ENCODE measurements at regions not wholly inside any gene's neighbourhood (a gene's known extent, or its start where the extent isn't known, plus 50 kb on each side); places are given as distances from the start of the nearest gene placed in this dataset.

DNA sequence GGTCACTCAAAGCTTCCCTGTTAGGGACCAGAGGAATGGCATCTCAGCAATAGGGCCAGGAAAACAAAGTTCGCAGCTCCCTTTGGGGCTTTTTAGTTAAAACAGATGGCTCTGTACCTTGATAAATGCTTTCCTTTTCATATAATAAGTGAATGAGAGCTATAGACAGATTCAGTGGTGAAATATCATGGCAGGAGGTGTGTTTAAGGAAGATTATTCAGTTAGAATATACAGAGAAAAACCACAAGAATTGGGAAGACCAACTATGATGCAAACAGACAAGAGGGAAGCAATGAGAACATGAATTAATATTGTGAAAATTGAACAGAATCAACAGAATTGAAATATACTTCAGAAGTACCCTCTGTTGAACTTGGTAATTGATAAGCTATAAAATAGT is 379.4 kb downstream of the PLPP3 start:
- Histone ChIP-seq H3K27ac (ENCODE audit: low read length, poor library complexity, severe bottlenecking) (no peak overlapping the region), H3K14ac (ENCODE audit: low read length in 2 of 2) (no peak overlapping the region), H3K23ac (ENCODE audit: low read length in 2 of 2) (no peak overlapping the region), H3K4me2 (ENCODE audit: low read length, poor library complexity, severe bottlenecking) (no peak overlapping the region), H4K8ac (ENCODE audit: low read length) (no peak overlapping the region), H3K79me1 (replicated peaks; ENCODE audit: low read length, poor library complexity, severe bottlenecking) (no peaks in the 10 kb centered on the region), H3K27me3 (ENCODE audit: control insufficient read depth in 1 of 2, insufficient read depth in 1 of 2, low read length in 2 of 2) (no peaks in the 10 kb centered on the region), H2AK5ac (ENCODE audit: low read length, severe bottlenecking) (no peak overlapping the region), H2BK120ac (ENCODE audit: low read depth, low read length) (no peak overlapping the region), H3K4me3 (ENCODE audit: insufficient read depth in 1 of 2, low read depth in 1 of 2, low read length in 2 of 2) (no peak overlapping the region), H2BK5ac (ENCODE audit: low read depth, low read length, poor library complexity, severe bottlenecking) (no peak overlapping the region), H3K4ac (ENCODE audit: low read depth in 1 of 2, low read length in 2 of 2) (no peak overlapping the region), H4K91ac (ENCODE audit: low read length) (no peak overlapping the region), H2BK12ac (ENCODE audit: low read length in 2 of 2) (no peak overlapping the region), H3K4me1 (ENCODE audit: control insufficient read depth, insufficient read depth, low read depth, low read length) (no peaks in the 10 kb centered on the region), H3K36me3 (ENCODE audit: control insufficient read depth in 1 of 2, insufficient read depth in 2 of 2, low read depth in 1 of 2, low read length in 2 of 2) (no peaks in the 10 kb centered on the region), H3K9ac (ENCODE audit: low read length) (peak overlapping the region; percentile 46), H3K18ac (ENCODE audit: low read depth in 1 of 2, low read length in 2 of 2) (no peak overlapping the region), H2BK15ac (ENCODE audit: low read depth, poor library complexity, severe bottlenecking) (no peak overlapping the region), H2AFZ (ENCODE audit: low read depth, low read length) (no peak overlapping the region), H3K9me3 (ENCODE audit: control insufficient read depth, low read length) (no peaks in the 10 kb centered on the region)
- peak; percentile 7 for DNase-seq
- 100% methylated on average over 1 of the region's 1 CpG for WGBS

DNA sequence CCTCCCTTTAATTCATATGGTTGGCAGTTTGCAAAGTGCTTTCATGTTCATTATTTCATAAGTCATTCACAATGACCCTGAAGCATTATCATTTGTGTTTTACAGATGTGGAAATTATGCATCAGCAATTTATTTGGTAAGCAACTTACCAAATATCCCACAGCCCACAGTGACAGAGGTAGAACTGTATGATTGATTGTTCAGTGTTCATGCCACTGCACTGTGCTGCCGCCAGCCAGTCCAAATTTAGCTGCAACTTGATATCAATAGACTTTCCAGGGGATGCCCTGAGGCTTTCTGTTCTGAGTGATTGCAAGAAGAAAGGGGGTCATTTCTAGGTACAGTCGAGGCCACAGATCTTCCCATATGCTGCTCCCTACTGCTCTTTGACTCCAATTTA is 380.3 kb downstream of the PLPP3 start:
- Histone ChIP-seq H3K4ac (ENCODE audit: low read depth in 1 of 2, low read length in 2 of 2) (no peak overlapping the region), H2AFZ (ENCODE audit: low read depth, low read length) (no peak overlapping the region), H3K4me2 (ENCODE audit: low read length, poor library complexity, severe bottlenecking) (no peak overlapping the region), H3K14ac (ENCODE audit: low read length in 2 of 2) (no peak overlapping the region), H3K9me3 (ENCODE audit: control insufficient read depth, low read length) (no peaks in the 10 kb centered on the region), H3K36me3 (ENCODE audit: control insufficient read depth in 1 of 2, insufficient read depth in 2 of 2, low read depth in 1 of 2, low read length in 2 of 2) (no peaks in the 10 kb centered on the region), H3K27ac (ENCODE audit: low read length, poor library complexity, severe bottlenecking) (no peak overlapping the region), H4K91ac (ENCODE audit: low read length) (no peak overlapping the region), H2AK5ac (ENCODE audit: low read length, severe bottlenecking) (no peak overlapping the region), H4K8ac (ENCODE audit: low read length) (no peak overlapping the region), H2BK120ac (ENCODE audit: low read depth, low read length) (no peak overlapping the region), H3K4me1 (ENCODE audit: control insufficient read depth, insufficient read depth, low read depth, low read length) (no peaks in the 10 kb centered on the region), H3K18ac (ENCODE audit: low read depth in 1 of 2, low read length in 2 of 2) (no peak overlapping the region), H3K9ac (ENCODE audit: low read length) (no peak overlapping the region), H3K23ac (ENCODE audit: low read length in 2 of 2) (no peak overlapping the region), H3K27me3 (ENCODE audit: control insufficient read depth in 1 of 2, insufficient read depth in 1 of 2, low read length in 2 of 2) (no peaks in the 10 kb centered on the region), H2BK15ac (ENCODE audit: low read depth, poor library complexity, severe bottlenecking) (no peak overlapping the region), H2BK5ac (ENCODE audit: low read depth, low read length, poor library complexity, severe bottlenecking) (no peak overlapping the region), H2BK12ac (ENCODE audit: low read length in 2 of 2) (no peak overlapping the region), H3K79me1 (replicated peaks; ENCODE audit: low read length, poor library complexity, severe bottlenecking) (no peaks in the 10 kb centered on the region), H3K4me3 (ENCODE audit: insufficient read depth in 1 of 2, low read depth in 1 of 2, low read length in 2 of 2) (no peak overlapping the region)
- 94% methylated on average over 2 of the region's 2 CpGs for WGBS
- DNase-seq: no peak

DNA sequence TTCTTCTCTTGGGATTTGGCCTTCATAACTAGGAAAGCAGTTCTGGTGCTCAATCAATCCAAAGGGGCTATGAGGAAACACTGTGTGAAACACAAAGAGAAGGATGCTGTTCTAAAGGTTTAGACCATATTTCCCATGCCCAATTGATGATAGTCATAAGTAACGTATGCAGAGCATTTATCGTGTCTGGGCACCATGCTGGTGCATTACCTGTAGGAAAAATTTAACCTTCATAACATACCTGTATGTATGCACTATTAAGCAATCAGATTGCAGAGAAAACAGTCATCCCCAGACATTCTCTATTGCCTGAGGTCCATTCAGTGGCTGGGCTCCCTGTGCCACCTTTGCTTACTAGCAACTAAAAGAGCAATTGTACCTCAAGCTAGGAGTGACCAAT is 381.4 kb downstream of the PLPP3 start:
- Histone ChIP-seq H4K8ac (ENCODE audit: low read length) (no peak overlapping the region), H3K23ac (ENCODE audit: low read length in 2 of 2) (no peak overlapping the region), H2AFZ (ENCODE audit: low read depth, low read length) (no peak overlapping the region), H3K4me2 (ENCODE audit: low read length, poor library complexity, severe bottlenecking) (no peak overlapping the region), H2BK15ac (ENCODE audit: low read depth, poor library complexity, severe bottlenecking) (no peak overlapping the region), H2AK5ac (ENCODE audit: low read length, severe bottlenecking) (no peak overlapping the region), H3K18ac (ENCODE audit: low read depth in 1 of 2, low read length in 2 of 2) (no peak overlapping the region), H2BK120ac (ENCODE audit: low read depth, low read length) (no peak overlapping the region), H3K27me3 (ENCODE audit: control insufficient read depth in 1 of 2, insufficient read depth in 1 of 2, low read length in 2 of 2) (peaks cover 0 to 4% of the 10 kb centered on the region in 2 experiments), H3K27ac (ENCODE audit: low read length, poor library complexity, severe bottlenecking) (no peak overlapping the region), H3K9me3 (ENCODE audit: control insufficient read depth, low read length) (no peaks in the 10 kb centered on the region), H3K36me3 (ENCODE audit: control insufficient read depth in 1 of 2, insufficient read depth in 2 of 2, low read depth in 1 of 2, low read length in 2 of 2) (no peaks in the 10 kb centered on the region), H3K4me3 (ENCODE audit: insufficient read depth in 1 of 2, low read depth in 1 of 2, low read length in 2 of 2) (no peak overlapping the region), H2BK5ac (ENCODE audit: low read depth, low read length, poor library complexity, severe bottlenecking) (no peak overlapping the region), H3K14ac (ENCODE audit: low read length in 2 of 2) (no peak overlapping the region), H2BK12ac (ENCODE audit: low read length in 2 of 2) (no peak overlapping the region), H3K79me1 (replicated peaks; ENCODE audit: low read length, poor library complexity, severe bottlenecking) (no peaks in the 10 kb centered on the region), H3K4me1 (ENCODE audit: control insufficient read depth, insufficient read depth, low read depth, low read length) (no peaks in the 10 kb centered on the region), H3K9ac (ENCODE audit: low read length) (no peak overlapping the region), H3K4ac (ENCODE audit: low read depth in 1 of 2, low read length in 2 of 2) (no peak overlapping the region), H4K91ac (ENCODE audit: low read length) (no peak overlapping the region)
- DNase-seq: no peak
- 95% methylated on average over 2 of the region's 2 CpGs for WGBS

DNA sequence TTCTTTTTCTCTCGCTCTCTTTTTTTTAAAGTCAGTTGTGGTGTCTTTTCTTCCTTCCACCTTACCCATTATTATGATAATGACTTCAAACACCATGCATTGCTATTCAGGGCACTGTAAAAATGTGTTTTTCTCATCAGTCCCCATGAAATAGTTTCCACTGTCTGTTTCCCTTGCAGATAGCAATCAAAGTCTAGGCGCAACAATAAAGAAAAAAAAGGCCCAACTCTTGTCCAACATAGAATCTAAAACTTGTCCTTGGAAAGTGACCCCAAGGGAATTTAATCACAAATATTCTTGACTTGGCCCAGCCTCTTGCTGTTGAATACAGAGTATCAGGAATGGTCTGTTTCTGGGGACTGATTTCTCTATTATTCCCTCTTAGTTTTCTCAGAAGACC is 382.5 kb downstream of the PLPP3 start:
- H3K4me2 ChIP-seq (ENCODE audit: low read length, poor library complexity, severe bottlenecking): no peak overlapping the region
- H2BK120ac ChIP-seq (ENCODE audit: low read depth, low read length): no peak overlapping the region
- no peak overlapping the region for H4K91ac ChIP-seq (ENCODE audit: low read length)
- no peak overlapping the region for H3K4ac ChIP-seq (ENCODE audit: low read depth in 1 of 2, low read length in 2 of 2)
- 92% methylated on average over 2 of the region's 2 CpGs for WGBS
- H4K8ac ChIP-seq (ENCODE audit: low read length): no peak overlapping the region
- H3K36me3 ChIP-seq (ENCODE audit: control insufficient read depth in 1 of 2, insufficient read depth in 2 of 2, low read depth in 1 of 2, low read length in 2 of 2): no peaks in the 10 kb centered on the region
- no peak overlapping the region for H3K14ac ChIP-seq (ENCODE audit: low read length in 2 of 2)
- H3K23ac ChIP-seq (ENCODE audit: low read length in 2 of 2): no peak overlapping the region
- no peak overlapping the region for H3K9ac ChIP-seq (ENCODE audit: low read length)
- no peak overlapping the region for H2BK5ac ChIP-seq (ENCODE audit: low read depth, low read length, poor library complexity, severe bottlenecking)
- peaks cover 0 to 4% of the 10 kb centered on the region in 2 experiments for H3K27me3 ChIP-seq (ENCODE audit: control insufficient read depth in 1 of 2, insufficient read depth in 1 of 2, low read length in 2 of 2)
- no peak overlapping the region for H3K4me3 ChIP-seq (ENCODE audit: insufficient read depth in 1 of 2, low read depth in 1 of 2, low read length in 2 of 2)
- DNase-seq: no peak
- no peak overlapping the region for H3K18ac ChIP-seq (ENCODE audit: low read depth in 1 of 2, low read length in 2 of 2)
- no peaks in the 10 kb centered on the region for H3K4me1 ChIP-seq (ENCODE audit: control insufficient read depth, insufficient read depth, low read depth, low read length)
- H3K79me1 ChIP-seq (replicated peaks; ENCODE audit: low read length, poor library complexity, severe bottlenecking): no peaks in the 10 kb centered on the region
- no peak overlapping the region for H2AFZ ChIP-seq (ENCODE audit: low read depth, low read length)
- no peak overlapping the region for H2AK5ac ChIP-seq (ENCODE audit: low read length, severe bottlenecking)
- H2BK12ac ChIP-seq (ENCODE audit: low read length in 2 of 2): no peak overlapping the region
- no peaks in the 10 kb centered on the region for H3K9me3 ChIP-seq (ENCODE audit: control insufficient read depth, low read length)
- no peak overlapping the region for H2BK15ac ChIP-seq (ENCODE audit: low read depth, poor library complexity, severe bottlenecking)
- no peak overlapping the region for H3K27ac ChIP-seq (ENCODE audit: low read length, poor library complexity, severe bottlenecking)
